Panc1 (cell line): ENCODE measurements at regions not wholly inside any gene's neighbourhood (a gene's known extent, or its start where the extent isn't known, plus 50 kb on each side); places are given as distances from the start of the nearest gene placed in this dataset.

ENCODE experiments used
- POLR2AphosphoS5 ChIP-seq: IDR thresholded peaks from 2 replicates; pipeline ENCODE4 v1.6.1; 2012; ENCODE audit warnings: mild to moderate bottlenecking, low read depth, low read length, moderate library complexity
- TF ChIP-seq, protein P1 (sequence below): fragments of 450-650 bp; IDR thresholded peaks from 2 replicates; pipeline ENCODE4 v1.5.1; 2017; ENCODE audit warnings: mild to moderate bottlenecking

DNA sequence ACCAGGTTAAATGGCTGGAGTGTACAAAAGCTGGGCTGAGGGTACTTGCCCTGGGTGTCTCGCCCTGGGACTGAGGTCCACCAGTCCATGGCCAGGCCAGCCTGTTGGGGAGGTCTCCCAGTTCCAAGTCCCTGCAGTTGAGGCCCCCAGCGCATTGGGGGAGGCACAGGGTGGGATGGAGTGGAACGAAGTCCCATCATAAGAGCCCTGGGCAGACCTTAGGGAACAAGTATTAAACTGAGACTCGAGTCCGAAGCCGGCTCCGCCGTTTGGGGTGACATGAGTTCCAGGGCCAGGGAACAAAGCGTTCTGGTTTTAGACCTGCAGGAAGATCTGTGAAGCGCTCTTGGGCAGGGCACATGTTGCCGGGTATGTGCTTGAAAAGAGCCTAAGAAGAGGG is 84.7 kb downstream of the ALG10 start:
- TF ChIP-seq, protein P1, sequence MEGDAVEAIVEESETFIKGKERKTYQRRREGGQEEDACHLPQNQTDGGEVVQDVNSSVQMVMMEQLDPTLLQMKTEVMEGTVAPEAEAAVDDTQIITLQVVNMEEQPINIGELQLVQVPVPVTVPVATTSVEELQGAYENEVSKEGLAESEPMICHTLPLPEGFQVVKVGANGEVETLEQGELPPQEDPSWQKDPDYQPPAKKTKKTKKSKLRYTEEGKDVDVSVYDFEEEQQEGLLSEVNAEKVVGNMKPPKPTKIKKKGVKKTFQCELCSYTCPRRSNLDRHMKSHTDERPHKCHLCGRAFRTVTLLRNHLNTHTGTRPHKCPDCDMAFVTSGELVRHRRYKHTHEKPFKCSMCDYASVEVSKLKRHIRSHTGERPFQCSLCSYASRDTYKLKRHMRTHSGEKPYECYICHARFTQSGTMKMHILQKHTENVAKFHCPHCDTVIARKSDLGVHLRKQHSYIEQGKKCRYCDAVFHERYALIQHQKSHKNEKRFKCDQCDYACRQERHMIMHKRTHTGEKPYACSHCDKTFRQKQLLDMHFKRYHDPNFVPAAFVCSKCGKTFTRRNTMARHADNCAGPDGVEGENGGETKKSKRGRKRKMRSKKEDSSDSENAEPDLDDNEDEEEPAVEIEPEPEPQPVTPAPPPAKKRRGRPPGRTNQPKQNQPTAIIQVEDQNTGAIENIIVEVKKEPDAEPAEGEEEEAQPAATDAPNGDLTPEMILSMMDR: no peak
- TF ChIP-seq POLR2AphosphoS5: no peak
